PFSK-1 (cell line): ENCODE measurements at regions not wholly inside any gene's neighbourhood (a gene's known extent, or its start where the extent isn't known, plus 50 kb on each side); places are given as distances from the start of the nearest gene placed in this dataset.

Experiments used
- FOXP2 ChIP-seq: optimal IDR thresholded peaks from 2 replicates; pipeline ENCODE3; 2011; ENCODE audit warnings: borderline replicate concordance, control low read depth, inconsistent platforms; ENCODE audit not compliant: insufficient read depth; ENCODE audit errors: extremely low read length, extremely low read depth
- POLR2AphosphoS5 ChIP-seq: IDR thresholded peaks from 2 replicates; pipeline ENCODE4 v1.6.1; 2012; ENCODE audit warnings: low read depth, mild to moderate bottlenecking, control low read depth, low read length, moderate library complexity
- SIN3A ChIP-seq: IDR thresholded peaks from 2 replicates; pipeline ENCODE4 v1.6.1; 2012; ENCODE audit warnings: mild to moderate bottlenecking, low read length, moderate library complexity, borderline replicate concordance; ENCODE audit not compliant: insufficient read depth
- TAF1 ChIP-seq: IDR thresholded peaks from 2 replicates; pipeline ENCODE4 v1.6.1; 2012; ENCODE audit warnings: low read length, control low read depth, borderline replicate concordance; ENCODE audit not compliant: insufficient read depth
- TF ChIP-seq, protein P1 (sequence below), 2 experiments: IDR thresholded peaks; 2 replicates each; pipeline versions ENCODE4 v1.6.1 to v1.8.0; 2011 to 2012; ENCODE audit warnings: low read depth in 2 of 2, low read length in 2 of 2, control low read depth in 1 of 2, inconsistent platforms in 1 of 2, mild to moderate bottlenecking in 1 of 2, moderate library complexity in 1 of 2; ENCODE audit not compliant: insufficient read depth in 1 of 2

DNA sequence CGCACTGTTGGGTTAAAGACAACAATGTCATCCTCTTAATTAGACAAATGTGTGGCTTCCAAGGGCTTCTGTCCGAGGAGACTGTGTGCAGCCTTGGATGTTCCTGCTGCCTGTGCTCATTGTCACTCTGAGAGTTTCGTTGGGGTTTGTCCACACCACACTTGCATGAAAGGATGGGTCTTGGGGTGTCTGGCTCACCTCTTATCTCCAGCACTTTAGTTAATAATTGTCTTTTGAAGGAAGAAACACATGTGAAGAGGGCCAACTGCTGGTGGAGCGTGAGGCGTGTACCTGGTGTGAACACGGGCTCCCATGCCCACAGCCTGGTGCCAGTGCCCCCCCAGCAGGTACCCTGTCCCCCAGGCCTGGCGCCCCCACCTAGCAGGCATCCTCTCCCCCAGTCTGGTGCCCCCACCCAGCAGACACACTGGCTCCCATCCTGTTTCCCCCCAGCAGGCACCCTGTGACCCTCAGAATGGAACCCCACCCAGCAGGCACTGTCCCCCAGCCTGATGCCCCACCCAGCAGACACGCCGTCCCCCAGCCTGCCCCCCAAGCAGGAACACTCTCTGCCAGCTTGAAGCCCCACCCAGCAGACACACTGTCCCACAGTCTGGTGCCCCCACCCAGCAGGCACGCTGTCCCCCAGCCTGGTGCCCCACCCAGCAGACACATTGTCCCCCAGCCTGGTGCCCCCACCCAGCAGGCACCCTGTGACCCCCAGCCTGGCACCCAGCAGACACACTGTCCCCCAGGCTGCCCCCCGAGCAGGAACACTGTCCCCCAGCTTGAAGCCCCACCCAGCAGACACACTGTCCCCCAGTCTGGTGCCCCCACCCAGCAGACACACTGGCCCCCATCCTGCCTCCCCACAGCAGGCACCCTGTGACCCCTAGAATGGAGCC is 96.3 kb upstream of the TMEM18 start:
- TF ChIP-seq POLR2AphosphoS5: no peak
- TF ChIP-seq, protein P1, sequence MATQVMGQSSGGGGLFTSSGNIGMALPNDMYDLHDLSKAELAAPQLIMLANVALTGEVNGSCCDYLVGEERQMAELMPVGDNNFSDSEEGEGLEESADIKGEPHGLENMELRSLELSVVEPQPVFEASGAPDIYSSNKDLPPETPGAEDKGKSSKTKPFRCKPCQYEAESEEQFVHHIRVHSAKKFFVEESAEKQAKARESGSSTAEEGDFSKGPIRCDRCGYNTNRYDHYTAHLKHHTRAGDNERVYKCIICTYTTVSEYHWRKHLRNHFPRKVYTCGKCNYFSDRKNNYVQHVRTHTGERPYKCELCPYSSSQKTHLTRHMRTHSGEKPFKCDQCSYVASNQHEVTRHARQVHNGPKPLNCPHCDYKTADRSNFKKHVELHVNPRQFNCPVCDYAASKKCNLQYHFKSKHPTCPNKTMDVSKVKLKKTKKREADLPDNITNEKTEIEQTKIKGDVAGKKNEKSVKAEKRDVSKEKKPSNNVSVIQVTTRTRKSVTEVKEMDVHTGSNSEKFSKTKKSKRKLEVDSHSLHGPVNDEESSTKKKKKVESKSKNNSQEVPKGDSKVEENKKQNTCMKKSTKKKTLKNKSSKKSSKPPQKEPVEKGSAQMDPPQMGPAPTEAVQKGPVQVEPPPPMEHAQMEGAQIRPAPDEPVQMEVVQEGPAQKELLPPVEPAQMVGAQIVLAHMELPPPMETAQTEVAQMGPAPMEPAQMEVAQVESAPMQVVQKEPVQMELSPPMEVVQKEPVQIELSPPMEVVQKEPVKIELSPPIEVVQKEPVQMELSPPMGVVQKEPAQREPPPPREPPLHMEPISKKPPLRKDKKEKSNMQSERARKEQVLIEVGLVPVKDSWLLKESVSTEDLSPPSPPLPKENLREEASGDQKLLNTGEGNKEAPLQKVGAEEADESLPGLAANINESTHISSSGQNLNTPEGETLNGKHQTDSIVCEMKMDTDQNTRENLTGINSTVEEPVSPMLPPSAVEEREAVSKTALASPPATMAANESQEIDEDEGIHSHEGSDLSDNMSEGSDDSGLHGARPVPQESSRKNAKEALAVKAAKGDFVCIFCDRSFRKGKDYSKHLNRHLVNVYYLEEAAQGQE (IDR thresholded peaks at IDR 0.05; ENCODE audit: insufficient read depth in 1 of 2, low read depth in 2 of 2, low read length in 2 of 2): no peak
- no peak for TF ChIP-seq SIN3A
- TF ChIP-seq FOXP2: no peak
- TF ChIP-seq TAF1: no peak

DNA sequence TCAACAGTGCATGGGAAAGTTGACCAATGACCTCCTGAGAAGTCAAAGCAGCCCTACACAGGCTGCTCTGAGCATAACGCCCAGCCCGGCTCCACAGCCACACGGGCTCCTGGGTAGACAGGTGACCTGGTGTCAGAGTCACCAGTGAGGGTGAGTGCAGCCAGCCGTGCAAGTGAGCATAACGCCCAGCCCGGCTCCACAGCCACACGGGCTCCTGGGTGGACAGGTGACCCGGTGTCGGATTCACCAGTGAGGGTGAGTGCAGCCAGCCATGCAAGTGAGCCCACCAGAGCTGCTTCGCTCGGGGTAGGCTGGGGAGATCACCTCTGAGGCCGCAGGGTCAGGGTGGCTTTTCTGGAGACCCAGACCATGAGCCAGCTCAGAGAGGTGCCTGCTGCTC is 94.3 kb upstream of the TMEM18 start:
- TF ChIP-seq SIN3A: no peak
- no peak for TF ChIP-seq POLR2AphosphoS5
- no peak for TF ChIP-seq TAF1
- TF ChIP-seq, protein P1 (IDR thresholded peaks at IDR 0.05; ENCODE audit: insufficient read depth in 1 of 2, low read depth in 2 of 2, low read length in 2 of 2): no peak
- no peak for TF ChIP-seq FOXP2

DNA sequence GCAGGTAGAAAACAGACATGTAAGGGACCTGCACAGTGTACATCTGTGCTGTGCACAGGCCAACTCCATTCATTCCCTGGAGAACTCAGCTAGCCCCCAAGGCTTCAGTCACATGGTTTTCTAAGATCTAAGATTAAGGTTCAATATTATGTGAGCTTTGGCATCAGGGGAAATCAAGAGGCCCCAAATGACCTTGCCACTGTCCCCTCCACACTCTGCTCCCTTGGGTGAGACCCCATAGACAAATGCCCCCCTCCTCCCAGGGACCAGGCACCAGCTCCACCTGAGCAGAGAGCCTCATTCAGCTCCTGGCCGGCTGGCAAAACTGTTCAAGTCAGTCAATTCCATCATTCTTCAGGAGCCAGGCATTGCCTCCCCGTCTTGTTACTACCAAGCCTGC is 93.6 kb upstream of the TMEM18 start:
- TF ChIP-seq TAF1: no peak
- TF ChIP-seq SIN3A: no peak
- no peak for TF ChIP-seq POLR2AphosphoS5
- no peak for TF ChIP-seq FOXP2
- TF ChIP-seq, protein P1 (IDR thresholded peaks at IDR 0.05; ENCODE audit: insufficient read depth in 1 of 2, low read depth in 2 of 2, low read length in 2 of 2): no peak

DNA sequence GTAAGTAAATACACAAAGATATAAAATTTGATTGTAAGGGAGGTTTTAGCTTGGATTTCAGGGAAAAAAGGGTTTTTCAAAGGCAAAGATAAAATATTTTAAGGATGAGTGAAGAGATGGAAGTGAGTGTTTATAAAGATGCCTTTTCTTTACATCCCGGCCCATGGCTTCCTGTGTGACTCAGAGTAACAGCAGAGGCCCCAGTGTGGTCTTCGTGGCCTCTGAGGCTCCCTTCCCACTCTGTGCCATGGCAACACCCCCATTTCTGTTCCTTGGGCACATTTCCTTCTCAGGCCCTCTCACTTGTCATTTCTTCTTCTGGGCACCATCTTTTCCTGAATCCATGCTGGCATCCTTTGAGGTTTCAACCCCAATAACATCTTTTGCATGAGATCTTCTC is 92.6 kb upstream of the TMEM18 start:
- TF ChIP-seq SIN3A (no peak), TAF1 (no peak), POLR2AphosphoS5 (no peak), FOXP2 (no peak)
- TF ChIP-seq, protein P1 (IDR thresholded peaks at IDR 0.05; ENCODE audit: insufficient read depth in 1 of 2, low read depth in 2 of 2, low read length in 2 of 2): no peak

DNA sequence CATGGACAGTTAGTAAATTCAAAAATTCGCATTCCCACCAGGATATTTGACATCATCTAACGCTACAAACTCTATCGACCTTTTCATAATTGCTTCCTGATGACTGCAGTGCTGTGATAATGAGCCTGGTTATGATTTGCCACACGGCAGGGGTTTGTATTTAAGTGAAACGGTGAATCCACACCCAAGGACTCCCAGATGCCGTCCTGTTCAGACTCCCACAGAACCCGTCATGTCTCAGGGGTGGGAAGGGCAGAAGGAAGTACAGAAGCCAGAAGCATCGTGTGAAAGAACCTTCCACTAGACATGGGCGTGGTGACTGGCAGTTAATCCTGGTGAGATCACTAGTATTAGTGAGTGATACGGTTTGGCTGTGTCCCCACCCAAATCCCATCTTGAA is 91.2 kb upstream of the TMEM18 start:
- TF ChIP-seq TAF1: no peak
- TF ChIP-seq, protein P1 (IDR thresholded peaks at IDR 0.05; ENCODE audit: insufficient read depth in 1 of 2, low read depth in 2 of 2, low read length in 2 of 2): no peak
- no peak for TF ChIP-seq FOXP2
- no peak for TF ChIP-seq SIN3A
- TF ChIP-seq POLR2AphosphoS5: no peak
